H4 (cell line): ENCODE measurements at regions not wholly inside any gene's neighbourhood (a gene's known extent, or its start where the extent isn't known, plus 50 kb on each side); places are given as distances from the start of the nearest gene placed in this dataset.
A peak's percentile ranks its signal among the peaks of the same experiment; 100 is the strongest.

Experiments used
- DNase-seq: peaks from one replicate; pipeline ENCODE4 v3.0.0-alpha.2; 2015; ENCODE audit warnings: low spot score

GRCh38 chr6:140044626-140045025, 670.2 kb upstream of the CITED2 start:
- no peak for DNase-seq

- no peak for DNase-seq
These were observed 669.4 kb upstream of the CITED2 start for GRCh38 chr6:140043762-140044378.

GRCh38 chr6:140043357-140043756, 668.9 kb upstream of the CITED2 start:
- DNase-seq = peak; percentile 66

GRCh38 chr6:140041571-140042332, 667.3 kb upstream of the CITED2 start:
- no peak for DNase-seq

GRCh38 chr6:140041056-140041455, 666.6 kb upstream of the CITED2 start:
- DNase-seq = no peak

GRCh38 chr6:140040396-140040795, 665.9 kb upstream of the CITED2 start:
- DNase-seq = no peak

GRCh38 chr6:140039364-140039763, 664.9 kb upstream of the CITED2 start:
- no peak for DNase-seq

- no peak for DNase-seq
These were observed 661.7 kb upstream of the CITED2 start for GRCh38 chr6:140036196-140036595.

GRCh38 chr6:140032189-140032588, 657.7 kb upstream of the CITED2 start:
- DNase-seq = no peak

GRCh38 chr6:140029551-140029950, 655.1 kb upstream of the CITED2 start:
- DNase-seq = no peak

GRCh38 chr6:140027219-140027618, 652.8 kb upstream of the CITED2 start:
- DNase-seq = no peak

GRCh38 chr6:140026546-140026945, 652.1 kb upstream of the CITED2 start:
- no peak for DNase-seq

GRCh38 chr6:140025171-140025570, 650.7 kb upstream of the CITED2 start:
- DNase-seq = no peak

GRCh38 chr6:140020207-140020791, 645.9 kb upstream of the CITED2 start:
- DNase-seq = no peak

GRCh38 chr6:140018588-140018987, 644.1 kb upstream of the CITED2 start:
- no peak for DNase-seq

GRCh38 chr6:140017470-140017869, 643.0 kb upstream of the CITED2 start:
- DNase-seq = no peak

- no peak for DNase-seq
These were observed 637.7 kb upstream of the CITED2 start for GRCh38 chr6:140012150-140012549.

GRCh38 chr6:140011537-140011936, 637.1 kb upstream of the CITED2 start:
- DNase-seq = no peak

GRCh38 chr6:140009286-140009685, 634.8 kb upstream of the CITED2 start:
- DNase-seq = no peak

- DNase-seq = no peak
These were observed 633.1 kb upstream of the CITED2 start for GRCh38 chr6:140007525-140007924.

- no peak for DNase-seq
These were observed 628.8 kb upstream of the CITED2 start for GRCh38 chr6:140003217-140003616.

GRCh38 chr6:140002396-140003022, 628.1 kb upstream of the CITED2 start:
- no peak for DNase-seq
